ENCODE measurements at regions not wholly inside any gene's neighbourhood (a gene's known extent, or its start where the extent isn't known, plus 50 kb on each side); places are given as distances from the start of the nearest gene placed in this dataset.
"Not testable (repeated sequence)": the region's sequence is repeated elsewhere in the genome, so short reads cannot be mapped to it uniquely, and the experiment has no call there.

GRCh38 chr13:28607187-28607955, 51.6 kb upstream of the POMP start:
- CTCF ChIA-PET = no interaction called here
- ATAC-seq = no peak
- H3K9me3 Mint-ChIP-seq = no peaks in the 10 kb centered on the region
- no peak overlapping the region for H3K4me3 Mint-ChIP-seq
- H3K27ac Mint-ChIP-seq = no peak overlapping the region
- POLR2A ChIA-PET = interaction anchor here (0.5 kb wide), 1 partner anchor 48 kb away, joined by 4 read pairs; no protein-coding TSS in a partner anchor
- TF ChIP-seq CTCF (IDR thresholded peaks at IDR 0.05) = no peak
- peaks cover 1% of the 10 kb centered on the region for H3K27me3 Mint-ChIP-seq
- intact Hi-C loops (cut with micrococcal nuclease) = no loop called here
- H3K36me3 Mint-ChIP-seq (ENCODE audit: low read depth) = no peaks in the 10 kb centered on the region
- DNase-seq = no peak
- H3K4me1 Mint-ChIP-seq (ENCODE audit: low read depth) = peaks cover 18% of the 10 kb centered on the region

DNA sequence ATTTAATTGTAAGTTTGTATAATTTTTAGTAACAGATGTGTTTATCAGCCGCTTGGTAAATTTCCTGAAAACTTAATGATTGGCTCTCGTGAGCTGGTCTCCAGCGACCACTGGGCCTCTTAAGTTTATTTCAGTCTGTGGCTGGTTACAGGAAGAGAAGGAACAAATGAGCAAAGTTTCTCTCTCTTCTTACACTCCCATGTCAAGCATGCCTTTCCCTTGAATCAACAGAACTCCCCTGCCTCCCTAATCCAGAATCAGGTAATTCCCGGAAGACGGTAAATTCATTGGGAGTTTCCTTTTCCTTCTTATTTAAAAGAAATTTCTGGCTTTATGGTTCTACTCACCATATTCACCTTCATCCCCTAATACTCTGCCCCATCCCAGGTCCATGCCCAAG, 52.5 kb upstream of the POMP start:
- CTCF ChIA-PET = no interaction called here
- no peak overlapping the region for H3K4me3 Mint-ChIP-seq
- TF ChIP-seq CTCF (IDR thresholded peaks at IDR 0.05) = no peak
- no peak overlapping the region for H3K27ac Mint-ChIP-seq
- intact Hi-C loops (cut with micrococcal nuclease) = no loop called here
- H3K9me3 Mint-ChIP-seq = no peaks in the 10 kb centered on the region
- ATAC-seq (no peak), DNase-seq (no peak)
- POLR2A ChIA-PET = no interaction called here
- peaks cover 11% of the 10 kb centered on the region for H3K4me1 Mint-ChIP-seq (ENCODE audit: low read depth)
- H3K36me3 Mint-ChIP-seq (ENCODE audit: low read depth) = no peaks in the 10 kb centered on the region
- H3K27me3 Mint-ChIP-seq = peaks cover 1% of the 10 kb centered on the region

DNA sequence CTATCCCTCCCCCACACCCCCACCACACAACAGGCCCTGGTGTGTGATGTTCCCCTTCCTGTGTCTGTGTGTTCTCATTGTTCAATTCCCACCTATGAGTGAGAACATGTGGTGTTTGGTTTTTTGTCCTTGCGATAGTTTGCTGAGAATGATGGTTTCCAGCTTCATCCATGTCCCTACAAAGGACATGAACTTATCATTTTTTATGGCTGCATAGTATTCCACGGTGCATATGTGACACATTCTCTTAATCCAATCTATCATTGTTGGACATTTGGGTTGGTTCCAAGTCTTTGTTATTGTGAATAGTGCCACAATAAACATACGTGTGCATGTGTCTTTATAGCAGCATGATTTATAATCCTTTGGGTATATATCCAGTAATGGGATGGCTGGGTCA, 53.8 kb upstream of the POMP start:
- DNase-seq; H3K9me3 Mint-ChIP-seq; ATAC-seq; H3K36me3 Mint-ChIP-seq (ENCODE audit: low read depth); H3K4me1 Mint-ChIP-seq (ENCODE audit: low read depth); CTCF ChIA-PET; H3K27ac Mint-ChIP-seq; POLR2A ChIA-PET; H3K27me3 Mint-ChIP-seq; H3K4me3 Mint-ChIP-seq; intact Hi-C loops (cut with micrococcal nuclease): not testable (repeated sequence)

GRCh38 chr13:28603043-28603664, 55.8 kb upstream of the POMP start:
- CTCF ChIA-PET = no interaction called here
- ATAC-seq = no peak
- peaks cover 1% of the 10 kb centered on the region for H3K27me3 Mint-ChIP-seq
- POLR2A ChIA-PET = no interaction called here
- H3K4me1 Mint-ChIP-seq (ENCODE audit: low read depth) = no peaks in the 10 kb centered on the region
- H3K4me3 Mint-ChIP-seq = no peak overlapping the region
- no peak for TF ChIP-seq CTCF (IDR thresholded peaks at IDR 0.05)
- no peaks in the 10 kb centered on the region for H3K9me3 Mint-ChIP-seq
- H3K36me3 Mint-ChIP-seq (ENCODE audit: low read depth) = no peaks in the 10 kb centered on the region
- intact Hi-C loops (cut with micrococcal nuclease) = no loop called here
- no peak for DNase-seq
- no peak overlapping the region for H3K27ac Mint-ChIP-seq

DNA sequence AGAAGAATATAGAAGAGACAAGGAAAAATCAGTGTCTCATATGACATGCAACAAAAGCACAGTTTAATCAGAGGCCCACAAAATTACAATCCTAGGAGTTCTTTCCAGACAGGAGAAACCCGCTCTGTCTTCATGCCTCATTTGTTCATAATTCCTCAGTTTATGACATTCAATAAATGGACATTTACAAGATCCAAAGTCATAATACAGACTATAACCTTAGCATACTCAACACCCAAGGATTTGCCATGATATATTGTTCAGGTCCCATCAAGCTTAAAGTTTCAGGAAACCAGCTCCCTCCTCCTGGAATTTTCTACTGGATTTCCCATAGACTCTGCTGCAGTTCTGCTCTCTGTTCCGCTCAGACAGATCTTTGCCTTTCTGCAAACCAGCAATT, 56.4 kb upstream of the POMP start:
- ATAC-seq (no peak), DNase-seq (no peak)
- Mint-ChIP-seq H3K36me3 (ENCODE audit: low read depth) (no peaks in the 10 kb centered on the region), H3K27ac (no peak overlapping the region), H3K9me3 (no peaks in the 10 kb centered on the region), H3K27me3 (peaks cover 2% of the 10 kb centered on the region), H3K4me1 (ENCODE audit: low read depth) (no peaks in the 10 kb centered on the region), H3K4me3 (no peak overlapping the region)
- POLR2A ChIA-PET = no interaction called here
- no peak for TF ChIP-seq CTCF (IDR thresholded peaks at IDR 0.05)
- intact Hi-C loops (cut with micrococcal nuclease) = no loop called here
- CTCF ChIA-PET = no interaction called here
